HG03095 (cell line): ENCODE measurements at regions not wholly inside any gene's neighbourhood (a gene's known extent, or its start where the extent isn't known, plus 50 kb on each side); places are given as distances from the start of the nearest gene placed in this dataset.
"Not testable (repeated sequence)": the region's sequence is repeated elsewhere in the genome, so short reads cannot be mapped to it uniquely, and the experiment has no call there.

Experiments
- ATAC-seq: cut with Tn5 transposase; IDR thresholded peaks from one replicate; pipeline ENCODE4 v1.9.1; 2021; ENCODE audit warnings: moderate library complexity; ENCODE audit not compliant: unreplicated experiment

GRCh38 chr3:138890555-138891187 is 55.9 kb upstream of the PIK3CB start:
- peak; percentile 75 for ATAC-seq

GRCh38 chr3:138889792-138890191 is 55.1 kb upstream of the PIK3CB start:
- no peak for ATAC-seq

- ATAC-seq = no peak
Observed at GRCh38 chr3:138888560-138888959, 53.8 kb upstream of the PIK3CB start.

GRCh38 chr3:138886096-138886495 is 51.4 kb upstream of the PIK3CB start:
- ATAC-seq = not testable (repeated sequence)
